IPS-20b (cell line): ENCODE measurements at regions not wholly inside any gene's neighbourhood (a gene's known extent, or its start where the extent isn't known, plus 50 kb on each side); places are given as distances from the start of the nearest gene placed in this dataset.
"Not testable (repeated sequence)": the region's sequence is repeated elsewhere in the genome, so short reads cannot be mapped to it uniquely, and the experiment has no call there.

Experiments used
- H3K27ac ChIP-seq: one replicate; pipeline ENCODE4 v1.5.1; 2013; ENCODE audit warnings: low read length
- H3K27me3 ChIP-seq: 2 replicates; pipeline ENCODE4 v1.6.1; 2013; ENCODE audit warnings: mild to moderate bottlenecking, low read length, inconsistent platforms; ENCODE audit not compliant: insufficient read depth
- H3K36me3 ChIP-seq: 2 replicates; pipeline ENCODE4 v1.6.1; 2013; ENCODE audit warnings: low read depth, mild to moderate bottlenecking, inconsistent platforms, low read length, moderate library complexity; ENCODE audit not compliant: insufficient read depth
- H3K4me1 ChIP-seq: 2 replicates; pipeline ENCODE4 v1.6.1; 2013; ENCODE audit warnings: mild to moderate bottlenecking, control low read depth, inconsistent platforms, low read length, moderate library complexity; ENCODE audit not compliant: insufficient read depth
- H3K4me3 ChIP-seq: 2 replicates; pipeline ENCODE4 v1.5.1; 2013; ENCODE audit warnings: mild to moderate bottlenecking, low read length, inconsistent platforms
- H3K9ac ChIP-seq: 2 replicates; pipeline ENCODE4 v1.6.1; 2013; ENCODE audit warnings: low read depth, mild to moderate bottlenecking, inconsistent platforms, low read length, moderate library complexity
- H3K9me3 ChIP-seq: 2 replicates; pipeline ENCODE4 v1.6.1; 2013; ENCODE audit warnings: mild to moderate bottlenecking, low read depth, low read length, inconsistent platforms; ENCODE audit not compliant: insufficient read depth

DNA sequence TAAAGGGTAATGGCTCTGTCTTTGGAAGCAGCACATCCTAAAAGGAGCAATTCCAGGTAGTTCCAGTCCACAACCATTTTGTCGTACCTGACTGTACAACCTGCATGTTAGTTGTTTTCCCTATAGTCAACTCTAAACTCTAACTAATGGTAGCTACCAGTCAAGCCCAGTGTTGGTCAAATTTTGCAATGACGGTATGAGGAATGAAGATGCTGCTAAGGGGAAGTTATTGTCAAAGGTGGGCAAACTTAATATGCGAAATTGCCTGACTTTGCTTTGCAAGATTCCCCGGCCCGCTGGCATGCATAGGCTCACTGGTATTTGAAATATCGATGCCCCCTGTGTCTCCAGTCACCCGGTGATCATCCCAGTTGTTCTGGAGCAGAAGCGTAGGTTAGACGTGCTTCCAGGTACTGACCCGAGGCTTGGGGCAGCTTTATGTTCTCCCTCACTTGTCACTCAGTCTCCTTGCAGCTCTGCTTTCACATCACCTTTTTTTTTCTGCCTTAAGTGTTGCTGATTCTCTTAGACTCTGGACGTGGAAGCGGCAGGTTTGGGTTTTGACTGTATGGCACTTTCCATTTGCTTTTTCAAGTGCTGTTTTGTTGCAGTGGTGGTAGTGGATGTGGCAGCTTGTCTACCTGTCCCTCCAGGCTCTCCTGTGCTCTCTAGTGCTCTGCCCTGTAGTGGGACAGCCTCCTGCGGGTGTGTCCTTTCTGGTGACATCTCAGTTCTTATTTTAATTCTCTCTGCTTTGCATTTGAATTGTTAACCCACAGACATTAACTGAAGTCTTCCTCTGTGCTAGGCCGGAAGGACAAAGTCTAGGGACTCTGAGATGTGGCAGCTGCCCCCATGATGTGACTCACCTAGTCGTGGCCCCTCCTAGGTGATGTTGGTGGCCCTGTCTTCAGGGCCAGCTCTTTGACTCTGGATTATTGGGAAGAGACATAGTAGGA, 95.8 kb upstream of the UMPS start:
- Histone ChIP-seq H3K27me3 (no peaks in the 10 kb centered on the region), H3K9ac (no peak overlapping the region), H3K4me1 (peaks cover 34% of the 10 kb centered on the region), H3K36me3 (no peaks in the 10 kb centered on the region), H3K9me3 (no peaks in the 10 kb centered on the region), H3K4me3 (no peak overlapping the region), H3K27ac (no peak overlapping the region)

DNA sequence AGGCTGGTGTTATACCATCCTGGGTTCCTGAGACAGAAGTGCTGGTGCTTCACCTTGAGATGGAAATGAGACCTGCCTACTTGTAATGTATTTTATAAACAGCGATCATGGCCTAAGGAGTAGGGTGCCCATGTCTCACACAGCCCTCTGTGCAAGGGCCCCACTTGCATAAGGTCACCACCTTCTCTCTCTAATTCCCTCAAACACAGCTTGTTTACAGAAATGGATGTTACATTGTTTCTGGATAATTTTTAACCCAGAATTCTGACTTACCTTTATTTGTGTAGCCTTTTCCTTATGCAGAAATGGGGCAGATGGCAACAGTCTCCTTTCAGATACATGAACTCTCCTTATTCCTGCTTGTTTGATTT, 95.1 kb upstream of the UMPS start:
- no peak overlapping the region for H3K27ac ChIP-seq
- H3K9me3 ChIP-seq, result no peaks in the 10 kb centered on the region
- H3K4me3 ChIP-seq, result no peak overlapping the region
- H3K27me3 ChIP-seq, result no peaks in the 10 kb centered on the region
- H3K9ac ChIP-seq, result no peak overlapping the region
- H3K4me1 ChIP-seq, result peaks cover 34% of the 10 kb centered on the region
- H3K36me3 ChIP-seq, result no peaks in the 10 kb centered on the region

DNA sequence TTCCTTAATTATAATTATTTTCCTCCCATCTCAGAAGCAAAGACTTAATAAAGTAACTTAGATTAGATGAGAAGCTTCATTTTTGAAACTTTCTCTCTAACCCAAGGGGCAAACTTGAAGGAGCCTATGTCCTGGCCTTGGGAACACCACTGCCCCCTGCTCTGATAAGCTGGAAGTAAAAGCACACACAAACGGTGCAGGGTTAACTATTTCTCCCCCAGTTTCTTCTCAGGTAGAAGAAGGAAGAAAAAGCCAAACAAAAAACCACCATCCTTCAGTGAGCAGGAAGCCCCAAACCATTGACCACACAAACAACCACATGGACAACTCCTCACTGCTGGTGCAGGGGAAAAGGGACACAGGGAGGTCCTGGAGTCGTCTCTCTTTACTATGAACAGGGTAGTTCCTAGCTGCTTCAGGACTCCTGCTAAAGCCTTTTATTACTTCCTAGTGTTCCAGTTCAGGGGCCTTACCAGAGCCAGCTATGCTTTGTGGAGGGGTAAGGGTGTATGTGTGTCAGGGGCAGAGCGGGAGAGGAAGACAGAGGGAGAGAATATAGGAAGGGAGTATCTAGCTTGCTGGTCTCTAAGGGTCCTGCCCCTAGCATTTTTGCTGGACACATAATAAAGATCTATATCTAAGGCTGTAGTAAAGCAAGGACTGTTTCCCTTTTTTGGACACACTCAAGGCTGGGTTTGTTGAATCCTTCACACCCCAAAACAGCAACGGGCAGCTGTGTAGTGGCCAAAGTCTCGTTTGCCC, 94.0 kb upstream of the UMPS start:
- peaks cover 34% of the 10 kb centered on the region for H3K4me1 ChIP-seq
- H3K9ac ChIP-seq, result 0 out of 2 replicates have a peak overlapping the region, but pooled peaks have one; percentile 4
- H3K9me3 ChIP-seq, result no peaks in the 10 kb centered on the region
- H3K4me3 ChIP-seq, result no peak overlapping the region
- no peak overlapping the region for H3K27ac ChIP-seq
- no peaks in the 10 kb centered on the region for H3K27me3 ChIP-seq
- H3K36me3 ChIP-seq, result no peaks in the 10 kb centered on the region

DNA sequence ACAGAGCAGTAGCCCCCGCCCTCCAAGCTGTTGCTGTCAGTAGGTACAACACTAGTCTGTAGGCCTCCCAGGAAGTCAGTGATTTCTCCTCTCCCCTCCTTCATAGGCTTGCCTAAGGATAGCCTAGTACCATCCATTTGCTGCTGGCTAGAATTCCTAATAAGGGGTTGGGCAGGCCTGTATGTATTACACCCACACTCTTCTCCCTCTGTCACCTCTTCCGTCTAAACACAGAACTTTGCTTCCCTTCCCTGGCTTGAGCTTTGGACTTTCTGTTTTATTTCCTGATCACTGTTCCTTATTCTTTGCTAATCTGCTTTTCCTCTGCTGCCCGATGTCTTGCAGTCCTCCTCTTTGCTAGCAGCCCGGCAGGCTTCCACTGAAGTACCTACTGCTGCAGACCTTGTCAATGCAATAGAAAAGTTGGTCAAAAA, 93.4 kb upstream of the UMPS start:
- Histone ChIP-seq H3K36me3 (no peaks in the 10 kb centered on the region), H3K9ac (no peak overlapping the region), H3K27ac (no peak overlapping the region), H3K4me1 (peaks cover 34% of the 10 kb centered on the region), H3K4me3 (no peak overlapping the region), H3K9me3 (no peaks in the 10 kb centered on the region), H3K27me3 (no peaks in the 10 kb centered on the region)

DNA sequence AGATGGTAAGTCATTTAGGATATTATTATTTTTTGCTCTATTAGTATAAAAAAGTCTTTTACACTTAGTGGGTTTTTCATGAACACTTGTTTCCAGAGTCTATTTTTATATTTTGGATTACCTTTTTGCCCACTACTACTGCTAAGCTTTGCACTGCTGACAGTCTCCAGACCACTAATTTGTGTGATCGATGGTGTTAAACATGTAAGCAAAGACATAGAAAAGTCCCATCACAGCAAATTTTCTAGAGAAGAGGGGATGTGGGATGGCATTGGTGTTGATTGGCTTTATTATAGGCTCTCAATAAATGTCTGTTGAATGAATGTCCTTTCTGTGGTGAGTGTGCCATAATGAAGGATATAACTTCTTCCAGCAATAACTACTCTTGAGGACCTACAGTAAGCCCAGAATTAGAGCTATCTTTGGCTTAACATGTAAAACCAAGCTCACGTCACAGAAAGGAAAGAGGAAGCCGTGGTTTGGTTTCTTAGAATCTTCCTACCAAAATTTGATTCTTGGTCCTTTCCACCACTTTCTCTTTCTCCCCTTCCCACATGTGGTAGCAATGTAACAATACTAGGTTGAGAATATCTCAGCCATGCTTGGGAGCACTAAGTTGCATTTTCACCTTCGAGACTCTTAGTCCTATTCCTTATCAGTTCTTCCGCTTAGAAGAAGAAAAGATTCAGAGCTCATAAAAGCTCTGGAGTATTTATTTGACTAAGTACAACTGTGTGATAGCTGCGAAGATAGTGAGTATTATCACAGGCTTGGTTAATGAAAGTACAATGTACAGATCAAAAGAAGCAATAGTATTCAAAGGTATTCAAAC, 90.6 kb upstream of the UMPS start:
- Histone ChIP-seq H3K36me3 (no peaks in the 10 kb centered on the region), H3K27me3 (no peaks in the 10 kb centered on the region), H3K9me3 (no peaks in the 10 kb centered on the region), H3K4me1 (peaks cover 31% of the 10 kb centered on the region), H3K9ac (no peak overlapping the region), H3K4me3 (no peak overlapping the region), H3K27ac (no peak overlapping the region)

DNA sequence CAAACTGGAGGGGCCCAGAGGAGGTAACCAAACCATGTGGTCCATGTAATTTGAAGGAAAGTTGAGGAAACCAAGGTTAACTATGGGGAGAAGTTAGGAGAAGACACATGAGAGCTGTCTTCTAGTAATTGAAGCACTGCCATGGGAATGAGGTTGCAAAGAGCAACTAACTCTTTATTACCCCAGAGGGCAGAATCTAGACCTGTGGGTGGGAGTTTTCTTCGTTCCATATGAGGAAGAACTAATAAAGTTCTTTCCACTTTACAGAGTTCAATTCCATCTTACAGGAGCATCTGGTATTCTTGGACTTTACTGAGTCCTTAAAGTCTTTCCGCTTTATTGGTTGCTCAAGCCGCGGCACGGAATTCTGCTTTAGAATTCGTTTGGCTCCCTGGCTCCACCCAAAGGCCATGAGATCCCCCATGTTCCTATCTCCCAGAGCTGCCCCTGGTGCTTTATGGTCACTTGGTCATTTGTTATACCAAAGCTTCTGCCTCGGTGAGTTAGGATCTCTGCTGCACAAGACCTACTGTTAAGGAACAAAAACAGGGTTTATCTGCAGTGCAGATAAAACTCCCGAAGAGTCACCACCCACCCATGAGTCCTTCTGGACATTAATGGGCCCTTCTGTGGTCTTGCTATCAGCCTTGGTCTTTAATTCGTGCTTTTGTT, 89.5 kb upstream of the UMPS start:
- no peak overlapping the region for H3K27ac ChIP-seq
- no peak overlapping the region for H3K9ac ChIP-seq
- no peaks in the 10 kb centered on the region for H3K36me3 ChIP-seq
- no peak overlapping the region for H3K4me3 ChIP-seq
- H3K27me3 ChIP-seq, result no peaks in the 10 kb centered on the region
- peaks cover 19% of the 10 kb centered on the region for H3K4me1 ChIP-seq
- no peaks in the 10 kb centered on the region for H3K9me3 ChIP-seq

DNA sequence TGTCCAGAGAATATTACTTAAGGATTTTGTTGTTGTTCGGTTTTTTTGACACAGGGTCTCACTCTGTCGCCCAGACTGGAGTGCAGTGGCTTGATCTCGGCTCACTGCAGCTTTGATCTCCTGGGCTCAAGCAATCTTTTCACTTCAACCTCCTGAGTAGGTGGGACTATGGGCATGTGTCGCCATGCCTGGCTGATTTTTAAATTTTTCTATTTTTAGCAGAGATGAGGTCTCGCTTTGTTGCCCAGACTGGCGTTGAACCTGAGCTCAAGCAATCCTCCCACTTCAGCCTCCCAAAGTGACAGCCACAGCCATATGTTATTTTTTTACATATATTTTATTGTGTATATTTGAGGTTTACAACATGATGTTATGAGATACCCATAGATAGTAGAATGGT, 86.8 kb upstream of the UMPS start:
- no peak overlapping the region for H3K27ac ChIP-seq
- H3K36me3 ChIP-seq, result no peaks in the 10 kb centered on the region
- H3K27me3 ChIP-seq, result no peaks in the 10 kb centered on the region
- H3K4me3 ChIP-seq, result no peak overlapping the region
- peaks cover 7% of the 10 kb centered on the region; the same call in 1 of the 2 replicates for H3K4me1 ChIP-seq
- H3K9me3 ChIP-seq, result no peaks in the 10 kb centered on the region
- no peak overlapping the region for H3K9ac ChIP-seq

DNA sequence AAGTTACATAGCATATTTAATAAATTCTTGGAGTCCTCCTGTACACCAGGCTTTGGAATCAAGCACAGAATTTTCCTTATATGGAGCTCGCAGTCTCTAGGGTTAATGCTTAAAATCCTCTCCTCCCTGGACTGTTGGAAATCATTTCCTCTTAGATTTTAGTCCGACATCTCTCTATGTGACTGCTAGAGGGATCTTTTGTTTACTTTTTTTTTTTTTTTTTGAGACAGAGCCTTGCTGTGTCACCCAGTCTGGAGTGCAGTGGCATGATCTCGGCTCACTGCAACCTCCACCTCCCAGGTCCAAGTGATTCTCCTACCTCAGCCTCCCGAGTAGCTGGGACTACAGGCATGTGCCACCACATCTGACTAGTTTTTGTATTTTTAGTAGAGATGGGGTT, 84.1 kb upstream of the UMPS start:
- not testable (repeated sequence) for H3K36me3 ChIP-seq, H3K9ac ChIP-seq, H3K27ac ChIP-seq, H3K9me3 ChIP-seq, H3K4me3 ChIP-seq, H3K4me1 ChIP-seq, H3K27me3 ChIP-seq

DNA sequence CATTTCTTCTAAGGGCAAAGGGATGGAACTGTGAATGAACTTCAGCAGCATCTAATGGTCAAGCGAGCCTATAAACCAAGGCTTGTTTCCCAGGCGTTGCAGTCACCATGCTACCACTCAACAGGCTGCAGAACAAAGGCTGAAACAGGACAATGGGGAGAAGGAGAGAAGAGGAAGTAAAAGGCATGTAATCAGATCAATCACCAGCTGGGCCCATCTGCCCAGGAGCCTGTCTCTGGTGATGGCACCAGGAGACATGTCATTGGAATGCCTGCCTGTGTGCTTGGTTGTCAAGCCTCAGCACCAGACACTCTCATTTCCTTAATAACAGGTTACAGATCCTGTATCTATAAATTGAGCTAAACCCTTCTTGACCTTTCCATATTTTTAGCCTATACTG, 81.7 kb upstream of the UMPS start:
- Histone ChIP-seq H3K4me1 (no peaks in the 10 kb centered on the region), H3K4me3 (no peak overlapping the region), H3K27ac (no peak overlapping the region), H3K9me3 (no peaks in the 10 kb centered on the region), H3K36me3 (no peaks in the 10 kb centered on the region; the same call in 1 of the 2 replicates), H3K9ac (no peak overlapping the region), H3K27me3 (no peaks in the 10 kb centered on the region)

DNA sequence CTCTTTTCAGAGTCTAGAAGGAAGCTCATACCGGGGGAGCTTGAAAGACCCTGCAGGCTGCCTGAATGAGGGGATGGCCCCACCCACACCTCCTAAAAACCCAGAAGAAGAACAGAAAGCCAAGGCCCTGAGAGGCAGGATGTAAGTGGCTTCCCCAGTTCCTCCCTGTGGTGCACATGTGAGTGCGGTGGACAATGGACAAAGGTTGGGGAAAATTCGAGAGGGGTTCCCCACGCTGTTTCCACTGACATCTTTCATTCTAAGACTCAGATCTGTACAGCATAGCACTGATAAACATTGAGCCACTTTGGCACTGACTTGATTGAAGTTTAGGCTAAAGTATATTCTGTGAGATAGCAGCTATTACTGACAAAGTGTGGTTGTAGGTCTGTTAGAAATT, 79.5 kb upstream of the UMPS start:
- no peaks in the 10 kb centered on the region for H3K9me3 ChIP-seq
- H3K27ac ChIP-seq, result no peak overlapping the region
- no peaks in the 10 kb centered on the region; the same call in 1 of the 2 replicates for H3K36me3 ChIP-seq
- no peak overlapping the region for H3K9ac ChIP-seq
- no peaks in the 10 kb centered on the region for H3K4me1 ChIP-seq
- no peaks in the 10 kb centered on the region for H3K27me3 ChIP-seq
- H3K4me3 ChIP-seq, result no peak overlapping the region

DNA sequence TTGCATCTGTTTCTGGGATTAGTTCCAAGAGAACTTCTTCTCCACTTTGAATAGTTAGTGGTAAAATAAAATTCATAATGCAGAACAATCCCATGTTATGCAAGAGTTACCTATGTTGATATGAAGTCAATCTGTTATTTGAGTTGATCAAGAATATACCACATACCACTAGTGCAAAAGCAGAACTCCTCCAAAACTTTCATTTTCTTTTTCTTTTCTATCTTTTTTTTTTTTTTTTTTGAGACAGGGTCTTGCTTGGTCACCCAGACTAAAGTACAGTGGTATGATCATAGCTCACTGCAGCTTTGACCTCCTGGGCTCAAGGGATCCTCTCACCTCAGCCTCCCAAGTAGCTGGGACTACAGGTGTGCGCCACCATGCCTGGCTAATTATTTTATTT, 78.8 kb upstream of the UMPS start:
- not testable (repeated sequence) for H3K9me3 ChIP-seq, H3K36me3 ChIP-seq, H3K27ac ChIP-seq, H3K27me3 ChIP-seq, H3K4me1 ChIP-seq, H3K4me3 ChIP-seq, H3K9ac ChIP-seq
